ENCODE measurements at regions not wholly inside any gene's neighbourhood (a gene's known extent, or its start where the extent isn't known, plus 50 kb on each side); places are given as distances from the start of the nearest gene placed in this dataset.

- no peak for TF ChIP-seq ZFP91 (CRISPR knock-in tag; IDR thresholded peaks at IDR 0.05)
- 0 out of 2 replicates have a peak, but pooled peaks have one; percentile 32 for TF ChIP-seq SMC3 (conservative IDR thresholded peaks at IDR 0.05; ENCODE audit: insufficient read depth, low read depth, low read length)
- no peak for TF ChIP-seq DNMT1 (IDR thresholded peaks at IDR 0.05)
- TF ChIP-seq CTCF (IDR thresholded peaks at IDR 0.05 in 2 of 3, conservative IDR thresholded peaks at IDR 0.05 in 1 of 3; ENCODE audit: insufficient read depth in 2 of 3, low read depth in 1 of 3, low read length in 3 of 3), result peak; percentile 55 to 83 (median 73)
- TF ChIP-seq RAD21 (CRISPR knock-in tag; conservative IDR thresholded peaks at IDR 0.05 in 1 of 2, IDR thresholded peaks at IDR 0.05 in 1 of 2), result peak; percentile 52 to 82
- no peak for TF ChIP-seq SAFB2 (IDR thresholded peaks at IDR 0.05; ENCODE audit: borderline replicate concordance, low read depth, low read length, severe bottlenecking)
- no peak for TF ChIP-seq ZNF398 (CRISPR knock-in tag; IDR thresholded peaks at IDR 0.05)
These were observed 232.6 kb downstream of the MEX3B start (continued) for GRCh38 chr15:81813215-81813614.
